ENCODE measurements at regions not wholly inside any gene's neighbourhood (a gene's known extent, or its start where the extent isn't known, plus 50 kb on each side); places are given as distances from the start of the nearest gene placed in this dataset.

- DNase-seq = no peak
Measured at GRCh38 chr6:1053586-1053985, 258.3 kb upstream of the FOXQ1 start.

GRCh38 chr6:1052262-1052661, 259.6 kb upstream of the FOXQ1 start:
- no peak for DNase-seq

- no peak for DNase-seq
Measured at GRCh38 chr6:1049900-1050299, 262.0 kb upstream of the FOXQ1 start.

GRCh38 chr6:1049170-1049569, 262.7 kb upstream of the FOXQ1 start:
- DNase-seq = no peak

GRCh38 chr6:1047981-1048541, 263.8 kb upstream of the FOXQ1 start:
- DNase-seq = no peak

- DNase-seq = no peak
Measured at GRCh38 chr6:1045239-1045638, 266.7 kb upstream of the FOXQ1 start.

GRCh38 chr6:1044040-1044836, 267.7 kb upstream of the FOXQ1 start:
- DNase-seq = no peak

GRCh38 chr6:1043458-1043836, 268.5 kb upstream of the FOXQ1 start:
- no peak for DNase-seq

GRCh38 chr6:1042583-1043457, 269.1 kb upstream of the FOXQ1 start:
- DNase-seq = no peak

- no peak for DNase-seq
Measured at GRCh38 chr6:1040393-1040792, 271.5 kb upstream of the FOXQ1 start.

GRCh38 chr6:1039746-1040145, 272.2 kb upstream of the FOXQ1 start:
- no peak for DNase-seq

GRCh38 chr6:1039191-1039590, 272.7 kb upstream of the FOXQ1 start:
- DNase-seq = no peak

- DNase-seq = no peak
Measured at GRCh38 chr6:1037430-1038202, 274.3 kb upstream of the FOXQ1 start.

- DNase-seq = no peak
Measured at GRCh38 chr6:1035401-1035800, 276.5 kb upstream of the FOXQ1 start.

- DNase-seq = no peak
Measured at GRCh38 chr6:1031720-1032119, 280.2 kb upstream of the FOXQ1 start.

- DNase-seq = no peak
Measured at GRCh38 chr6:1029141-1029540, 282.8 kb upstream of the FOXQ1 start.

GRCh38 chr6:1028723-1029122, 283.2 kb upstream of the FOXQ1 start:
- DNase-seq = no peak

GRCh38 chr6:1027795-1028569, 283.9 kb upstream of the FOXQ1 start:
- DNase-seq = no peak

GRCh38 chr6:1027109-1027794, 284.6 kb upstream of the FOXQ1 start:
- no peak for DNase-seq

GRCh38 chr6:1025821-1026220, 286.1 kb upstream of the FOXQ1 start:
- DNase-seq = no peak

- DNase-seq = peak; percentile 57
Measured at GRCh38 chr6:1024587-1024986, 287.3 kb upstream of the FOXQ1 start.

- DNase-seq = no peak
Measured at GRCh38 chr6:1024161-1024560, 287.7 kb upstream of the FOXQ1 start.
